ENCODE measurements at regions not wholly inside any gene's neighbourhood (a gene's known extent, or its start where the extent isn't known, plus 50 kb on each side); places are given as distances from the start of the nearest gene placed in this dataset.

- no peak for TF ChIP-seq CTCF (IDR thresholded peaks at IDR 0.05; ENCODE audit: control insufficient read depth, extremely low read depth, insufficient read depth)
- DNase-seq (ENCODE audit: low read depth): no peak
- no peak overlapping the region for H3K4me3 ChIP-seq (ENCODE audit: low read depth, low read length)
Observed at GRCh38 chr5:136501133-136501532, 135.8 kb upstream of the TRPC7 start.

GRCh38 chr5:136492587-136492986, 127.2 kb upstream of the TRPC7 start:
- no peak for TF ChIP-seq CTCF (IDR thresholded peaks at IDR 0.05; ENCODE audit: control insufficient read depth, extremely low read depth, insufficient read depth)
- H3K4me3 ChIP-seq (ENCODE audit: low read depth, low read length): no peak overlapping the region
- DNase-seq (ENCODE audit: low read depth): no peak

GRCh38 chr5:136491806-136492205, 126.5 kb upstream of the TRPC7 start:
- H3K4me3 ChIP-seq (ENCODE audit: low read depth, low read length): no peak overlapping the region
- TF ChIP-seq CTCF (IDR thresholded peaks at IDR 0.05; ENCODE audit: control insufficient read depth, extremely low read depth, insufficient read depth): no peak
- no peak for DNase-seq (ENCODE audit: low read depth)

GRCh38 chr5:136484808-136485325, 119.5 kb upstream of the TRPC7 start:
- no peak overlapping the region for H3K4me3 ChIP-seq (ENCODE audit: low read depth, low read length)
- DNase-seq (ENCODE audit: low read depth): no peak
- TF ChIP-seq CTCF (IDR thresholded peaks at IDR 0.05; ENCODE audit: control insufficient read depth, extremely low read depth, insufficient read depth): no peak

- no peak overlapping the region for H3K4me3 ChIP-seq (ENCODE audit: low read depth, low read length)
- no peak for DNase-seq (ENCODE audit: low read depth)
- no peak for TF ChIP-seq CTCF (IDR thresholded peaks at IDR 0.05; ENCODE audit: control insufficient read depth, extremely low read depth, insufficient read depth)
Observed at GRCh38 chr5:136482206-136482605, 116.9 kb upstream of the TRPC7 start.

GRCh38 chr5:136474466-136474865, 109.1 kb upstream of the TRPC7 start:
- no peak overlapping the region for H3K4me3 ChIP-seq (ENCODE audit: low read depth, low read length)
- no peak for TF ChIP-seq CTCF (IDR thresholded peaks at IDR 0.05; ENCODE audit: control insufficient read depth, extremely low read depth, insufficient read depth)
- no peak for DNase-seq (ENCODE audit: low read depth)

- no peak for TF ChIP-seq CTCF (IDR thresholded peaks at IDR 0.05; ENCODE audit: control insufficient read depth, extremely low read depth, insufficient read depth)
Observed at GRCh38 chr5:136467632-136468031, 102.3 kb upstream of the TRPC7 start.

More at GRCh38 chr5:136467632-136468031, 102.3 kb upstream of the TRPC7 start:
- no peak for DNase-seq (ENCODE audit: low read depth)
- no peak overlapping the region for H3K4me3 ChIP-seq (ENCODE audit: low read depth, low read length)

All from LNCaP clone FGC (cell line).